Transverse colon (tissue), 4 donors: ENCODE measurements at regions not wholly inside any gene's neighbourhood (a gene's known extent, or its start where the extent isn't known, plus 50 kb on each side); places are given as distances from the start of the nearest gene placed in this dataset.
"Not testable (repeated sequence)": the region's sequence is repeated elsewhere in the genome, so short reads cannot be mapped to it uniquely, and the experiment has no call there.

Experiments
- CTCF ChIP-seq, 5 experiments: fragments of 200-600 bp in 3 of 5; fragments of 450-650 bp in 2 of 5; sonication (generic) in 3 of 5; IDR thresholded peaks; 1 replicate in 2 of 5; 2 replicates in 3 of 5; pipeline ENCODE4 v1.5.1; 2016 to 2017; ENCODE audit warnings: antibody characterized with exemption in 5 of 5, inconsistent platforms in 3 of 5, mild to moderate bottlenecking in 2 of 5, moderate library complexity in 1 of 5
- EP300 ChIP-seq: sonication (generic); formaldehyde crosslinking; IDR thresholded peaks from one replicate; pipeline ENCODE4 v1.6.1; 2017; ENCODE audit warnings: antibody characterized with exemption, low read depth
- POLR2A ChIP-seq: fragments of 450-650 bp; IDR thresholded peaks from one replicate; pipeline ENCODE4 v1.6.1; 2016; ENCODE audit warnings: antibody characterized with exemption, mild to moderate bottlenecking, moderate library complexity
- POLR2AphosphoS5 ChIP-seq, 3 donors: sonication (generic); formaldehyde crosslinking; IDR thresholded peaks; one replicate each; pipeline ENCODE4 v1.6.1; 2016; ENCODE audit warnings: antibody characterized with exemption in 3 of 3

GRCh38 chr15:22194739-22195617 lies 114.7 kb downstream of the OR4M2 start:
- TF ChIP-seq POLR2A; CTCF (IDR thresholded peaks at IDR 0.05); POLR2AphosphoS5 (IDR thresholded peaks at IDR 0.05); EP300: not testable (repeated sequence)
